ENCODE measurements at regions not wholly inside any gene's neighbourhood (a gene's known extent, or its start where the extent isn't known, plus 50 kb on each side); places are given as distances from the start of the nearest gene placed in this dataset.

GRCh38 chr16:66083171-66083570 lies 283.3 kb upstream of the CDH5 start:
- no peak for TF ChIP-seq CTCF (IDR thresholded peaks at IDR 0.05 in 2 of 3, conservative IDR thresholded peaks at IDR 0.05 in 1 of 3; ENCODE audit: borderline replicate concordance in 1 of 3, insufficient read depth in 1 of 3, low read depth in 2 of 3, low read length in 2 of 3)
- no peak for TF ChIP-seq CEBPB (IDR thresholded peaks at IDR 0.05; ENCODE audit: low read depth)
